HL-60 (cell line): ENCODE measurements at regions not wholly inside any gene's neighbourhood (a gene's known extent, or its start where the extent isn't known, plus 50 kb on each side); places are given as distances from the start of the nearest gene placed in this dataset.
"Not testable (repeated sequence)": the region's sequence is repeated elsewhere in the genome, so short reads cannot be mapped to it uniquely, and the experiment has no call there.

Experiments
- DNase-seq, 2 experiments: peaks; one replicate each; pipeline ENCODE4 v3.0.0-alpha.2; 2010 to 2020; ENCODE audit warnings: low read depth in 1 of 2, low spot score in 1 of 2
- H3K27ac ChIP-seq: fragments of 250-450 bp; sonication (Bioruptor Pico); replicated peaks from 2 replicates; pipeline ENCODE4 v1.5.1; 2020; ENCODE audit warnings: mild to moderate bottlenecking, moderate library complexity
- H3K27me3 ChIP-seq: fragments of 250-450 bp; sonication (Bioruptor Pico); 2 replicates; pipeline ENCODE4 v1.5.1; 2021; ENCODE audit warnings: mild to moderate bottlenecking, moderate library complexity; ENCODE audit not compliant: insufficient read depth, poor library complexity, severe bottlenecking
- H3K4me3 ChIP-seq: replicated peaks from 2 replicates; pipeline ENCODE4 v1.5.1; 2011; ENCODE audit warnings: mild to moderate bottlenecking, control low read depth, low read length; ENCODE audit not compliant: insufficient read depth
- GABPA ChIP-seq: IDR thresholded peaks from 2 replicates; pipeline ENCODE4 v1.6.1; 2012; ENCODE audit warnings: low read depth
- POLR2AphosphoS5 ChIP-seq: IDR thresholded peaks from 2 replicates; pipeline ENCODE4 v1.6.1; 2012; ENCODE audit warnings: low read depth
- SPI1 ChIP-seq: IDR thresholded peaks from 2 replicates; pipeline ENCODE4 v1.6.1; 2012; ENCODE audit warnings: low read depth, mild to moderate bottlenecking, borderline replicate concordance
- TF ChIP-seq, protein P1 (sequence below): IDR thresholded peaks from one replicate; pipeline ENCODE4 v1.5.1; 2011; ENCODE audit warnings: low read length, control low read depth, inconsistent platforms; ENCODE audit not compliant: insufficient read depth
- TF ChIP-seq, protein P2 (sequence below): IDR thresholded peaks from 2 replicates; pipeline ENCODE4 v1.6.1; 2012; ENCODE audit warnings: low read depth; ENCODE audit not compliant: insufficient replicate concordance

DNA sequence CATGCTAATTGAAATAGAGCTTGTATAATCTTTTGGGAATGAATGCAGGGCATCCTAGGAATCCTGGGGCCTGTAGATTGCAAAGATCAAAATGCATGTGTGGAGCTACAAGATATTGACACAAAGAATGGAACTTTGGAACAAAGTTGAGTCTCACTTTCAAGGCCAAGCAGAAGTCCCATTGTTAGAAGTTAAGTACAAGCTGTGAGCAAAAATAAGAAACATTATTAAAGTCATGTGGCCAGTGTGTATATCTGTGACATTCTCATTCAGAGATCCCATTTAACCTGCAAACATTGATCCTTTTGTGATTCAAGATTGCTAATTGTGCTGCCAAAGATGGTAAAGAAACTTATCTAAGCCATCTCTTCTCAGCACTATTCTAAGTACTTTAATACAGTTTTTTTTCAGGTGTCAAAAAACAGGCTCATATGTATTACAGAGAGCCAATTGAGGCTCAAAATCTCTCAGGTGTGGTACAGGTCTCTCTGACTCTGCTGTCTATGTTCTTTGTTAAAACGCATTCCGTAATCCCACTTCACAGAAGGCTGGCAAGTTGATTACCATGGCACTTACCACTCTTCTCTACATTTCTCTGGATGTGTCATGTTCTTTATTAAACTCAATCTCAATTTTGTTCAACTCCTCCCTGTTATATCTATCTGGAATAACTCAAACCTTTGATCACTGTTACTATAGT lies 704.4 kb upstream of the NEGR1 start:
- Histone ChIP-seq H3K4me3 (no peak overlapping the region), H3K27ac (no peak overlapping the region), H3K27me3 (no peaks in the 10 kb centered on the region)
- TF ChIP-seq, protein P1, sequence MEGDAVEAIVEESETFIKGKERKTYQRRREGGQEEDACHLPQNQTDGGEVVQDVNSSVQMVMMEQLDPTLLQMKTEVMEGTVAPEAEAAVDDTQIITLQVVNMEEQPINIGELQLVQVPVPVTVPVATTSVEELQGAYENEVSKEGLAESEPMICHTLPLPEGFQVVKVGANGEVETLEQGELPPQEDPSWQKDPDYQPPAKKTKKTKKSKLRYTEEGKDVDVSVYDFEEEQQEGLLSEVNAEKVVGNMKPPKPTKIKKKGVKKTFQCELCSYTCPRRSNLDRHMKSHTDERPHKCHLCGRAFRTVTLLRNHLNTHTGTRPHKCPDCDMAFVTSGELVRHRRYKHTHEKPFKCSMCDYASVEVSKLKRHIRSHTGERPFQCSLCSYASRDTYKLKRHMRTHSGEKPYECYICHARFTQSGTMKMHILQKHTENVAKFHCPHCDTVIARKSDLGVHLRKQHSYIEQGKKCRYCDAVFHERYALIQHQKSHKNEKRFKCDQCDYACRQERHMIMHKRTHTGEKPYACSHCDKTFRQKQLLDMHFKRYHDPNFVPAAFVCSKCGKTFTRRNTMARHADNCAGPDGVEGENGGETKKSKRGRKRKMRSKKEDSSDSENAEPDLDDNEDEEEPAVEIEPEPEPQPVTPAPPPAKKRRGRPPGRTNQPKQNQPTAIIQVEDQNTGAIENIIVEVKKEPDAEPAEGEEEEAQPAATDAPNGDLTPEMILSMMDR, result no peak
- TF ChIP-seq POLR2AphosphoS5, result no peak
- no peak for TF ChIP-seq GABPA
- TF ChIP-seq, protein P2, sequence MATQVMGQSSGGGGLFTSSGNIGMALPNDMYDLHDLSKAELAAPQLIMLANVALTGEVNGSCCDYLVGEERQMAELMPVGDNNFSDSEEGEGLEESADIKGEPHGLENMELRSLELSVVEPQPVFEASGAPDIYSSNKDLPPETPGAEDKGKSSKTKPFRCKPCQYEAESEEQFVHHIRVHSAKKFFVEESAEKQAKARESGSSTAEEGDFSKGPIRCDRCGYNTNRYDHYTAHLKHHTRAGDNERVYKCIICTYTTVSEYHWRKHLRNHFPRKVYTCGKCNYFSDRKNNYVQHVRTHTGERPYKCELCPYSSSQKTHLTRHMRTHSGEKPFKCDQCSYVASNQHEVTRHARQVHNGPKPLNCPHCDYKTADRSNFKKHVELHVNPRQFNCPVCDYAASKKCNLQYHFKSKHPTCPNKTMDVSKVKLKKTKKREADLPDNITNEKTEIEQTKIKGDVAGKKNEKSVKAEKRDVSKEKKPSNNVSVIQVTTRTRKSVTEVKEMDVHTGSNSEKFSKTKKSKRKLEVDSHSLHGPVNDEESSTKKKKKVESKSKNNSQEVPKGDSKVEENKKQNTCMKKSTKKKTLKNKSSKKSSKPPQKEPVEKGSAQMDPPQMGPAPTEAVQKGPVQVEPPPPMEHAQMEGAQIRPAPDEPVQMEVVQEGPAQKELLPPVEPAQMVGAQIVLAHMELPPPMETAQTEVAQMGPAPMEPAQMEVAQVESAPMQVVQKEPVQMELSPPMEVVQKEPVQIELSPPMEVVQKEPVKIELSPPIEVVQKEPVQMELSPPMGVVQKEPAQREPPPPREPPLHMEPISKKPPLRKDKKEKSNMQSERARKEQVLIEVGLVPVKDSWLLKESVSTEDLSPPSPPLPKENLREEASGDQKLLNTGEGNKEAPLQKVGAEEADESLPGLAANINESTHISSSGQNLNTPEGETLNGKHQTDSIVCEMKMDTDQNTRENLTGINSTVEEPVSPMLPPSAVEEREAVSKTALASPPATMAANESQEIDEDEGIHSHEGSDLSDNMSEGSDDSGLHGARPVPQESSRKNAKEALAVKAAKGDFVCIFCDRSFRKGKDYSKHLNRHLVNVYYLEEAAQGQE, result no peak
- no peak for TF ChIP-seq SPI1
- DNase-seq, result no peak

DNA sequence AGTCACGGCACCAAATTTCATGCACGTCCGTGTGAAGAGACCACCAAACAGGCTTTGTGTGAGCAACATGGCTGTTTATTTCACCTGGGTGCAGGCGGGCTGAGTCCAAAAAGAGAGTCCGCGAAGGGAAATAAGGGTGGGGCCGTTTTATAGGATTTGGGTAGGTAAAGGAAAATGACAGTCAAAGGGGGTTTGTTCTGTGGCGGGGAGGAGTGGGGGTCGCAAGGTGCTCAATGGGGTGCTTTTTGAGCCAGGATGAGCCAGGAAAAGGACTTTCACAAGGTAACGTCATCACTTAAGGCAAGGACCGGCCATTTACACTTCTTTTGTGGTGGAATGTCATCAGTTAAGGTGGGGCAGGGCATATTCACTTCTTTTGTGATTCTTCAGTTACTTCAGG lies 702.7 kb upstream of the NEGR1 start:
- H3K27me3 ChIP-seq, DNase-seq, H3K27ac ChIP-seq, H3K4me3 ChIP-seq: not testable (repeated sequence)

DNA sequence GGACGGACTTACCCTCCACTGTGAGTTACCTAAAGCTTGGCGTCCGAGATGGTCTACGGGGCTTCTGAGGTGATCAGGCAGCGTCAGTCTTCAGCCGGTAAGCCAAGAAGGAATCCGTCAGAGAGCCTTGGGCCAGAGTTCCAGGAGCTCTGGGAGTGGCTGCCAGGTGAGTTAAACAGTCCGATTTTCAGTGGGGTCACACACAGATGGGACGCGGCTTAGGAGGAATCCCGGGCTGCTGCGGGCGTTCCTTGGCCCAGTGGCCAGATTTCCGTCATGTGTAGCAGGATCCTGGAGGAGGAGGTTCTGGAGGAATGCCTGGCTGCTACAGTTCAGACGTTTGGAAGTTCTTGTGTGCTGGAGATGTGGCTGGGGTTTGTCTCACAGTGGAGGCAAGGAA lies 700.7 kb upstream of the NEGR1 start:
- not testable (repeated sequence) for H3K4me3 ChIP-seq, H3K27me3 ChIP-seq, H3K27ac ChIP-seq, DNase-seq

DNA sequence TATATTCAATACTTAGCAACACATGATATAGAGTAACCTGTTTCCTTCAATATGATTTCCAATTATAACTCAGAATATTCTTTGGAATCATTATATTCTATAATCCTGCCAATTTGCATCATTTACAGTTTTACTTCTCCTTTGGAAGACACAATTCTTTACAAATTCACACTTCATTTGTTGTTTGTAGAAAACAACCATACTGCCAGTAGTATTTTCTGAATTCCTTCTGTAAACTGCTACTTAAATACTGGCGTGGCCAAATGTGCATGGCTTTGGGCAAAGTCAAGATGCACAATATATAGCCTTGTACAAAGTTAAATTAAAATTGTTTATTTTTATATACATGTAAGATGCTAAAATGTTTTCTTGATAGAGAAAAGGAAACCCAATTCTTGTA lies 687.1 kb upstream of the NEGR1 start:
- DNase-seq, result no peak

More for the DNA sequence above, 687.1 kb upstream of the NEGR1 start:
- H3K27ac ChIP-seq, result no peak overlapping the region
- H3K4me3 ChIP-seq, result no peak overlapping the region
- no peaks in the 10 kb centered on the region for H3K27me3 ChIP-seq
- TF ChIP-seq, protein P1, result no peak
- TF ChIP-seq, protein P2, result no peak
- no peak for TF ChIP-seq GABPA
- no peak for TF ChIP-seq POLR2AphosphoS5
- TF ChIP-seq SPI1, result no peak
